Uterus (tissue), 3 donors: ENCODE measurements at regions not wholly inside any gene's neighbourhood (a gene's known extent, or its start where the extent isn't known, plus 50 kb on each side); places are given as distances from the start of the nearest gene placed in this dataset.

Experiments used
- DNase-seq, 2 donors: peaks; one replicate each; pipeline ENCODE4 v3.0.0-alpha.2; 2019 to 2020
- H3K27ac ChIP-seq, 2 donors: fragments of 200-600 bp; sonication (generic); 1 replicate in 1 of 2; 2 replicates in 1 of 2; pipeline ENCODE4 v1.5.1; 2016 to 2018
- H3K27me3 ChIP-seq, 2 donors: fragments of 200-600 bp; sonication (generic); one replicate each; pipeline ENCODE4 v1.5.1; 2018 to 2019; ENCODE audit warnings: control low read depth in 1 of 2
- H3K36me3 ChIP-seq, 2 donors: fragments of 200-600 bp; sonication (generic); one replicate each; pipeline ENCODE4 v1.5.1; 2019; ENCODE audit warnings: control low read depth in 1 of 2
- H3K4me1 ChIP-seq, 2 donors: fragments of 200-600 bp; sonication (generic); one replicate each; pipeline ENCODE4 v1.5.1; 2018 to 2019; ENCODE audit warnings: control low read depth in 1 of 2
- H3K4me3 ChIP-seq, 2 donors: fragments of 200-600 bp; sonication (generic); 1 replicate in 1 of 2; 2 replicates in 1 of 2; pipeline ENCODE4 v1.5.1; 2018 to 2019; ENCODE audit warnings: mild to moderate bottlenecking in 1 of 2
- H3K9me3 ChIP-seq, 2 donors: fragments of 200-600 bp; sonication (generic); one replicate each; pipeline ENCODE4 v1.5.1; 2019; ENCODE audit warnings: control low read depth in 1 of 2
- CTCF ChIP-seq, 4 experiments: fragments of 200-600 bp in 2 of 4; fragments of 450-650 bp in 2 of 4; sonication (generic) in 2 of 4; IDR thresholded peaks; one replicate each; pipeline ENCODE4 v1.5.1; 2016 to 2019; ENCODE audit warnings: antibody characterized with exemption in 4 of 4, mild to moderate bottlenecking in 2 of 4, moderate library complexity in 1 of 4
- POLR2A ChIP-seq, 2 donors: fragments of 450-650 bp; IDR thresholded peaks; one replicate each; pipeline ENCODE4 v1.6.1; 2016; ENCODE audit warnings: antibody characterized with exemption in 2 of 2, mild to moderate bottlenecking in 1 of 2, moderate library complexity in 1 of 2
- intact Hi-C: fragments of 100-400 bp; cut with DNase I; formaldehyde crosslinking; loops from one replicate; pipeline ENCODE4 v1.15.1; 2023; ENCODE audit warnings: low total_unique reads
- donor health status: DM: yes; HTN: yes; CAD: no.

GRCh38 chr9:107705521-107705920 lies 216.0 kb upstream of the KLF4 start:
- H3K4me1 ChIP-seq = no peaks in the 10 kb centered on the region
- TF ChIP-seq CTCF (IDR thresholded peaks at IDR 0.05) (no peak), POLR2A (IDR thresholded peaks at IDR 0.05) (no peak)
- H3K27me3 ChIP-seq = no peaks in the 10 kb centered on the region
- no peak overlapping the region for H3K27ac ChIP-seq
- H3K9me3 ChIP-seq = no peaks in the 10 kb centered on the region
- no peak for DNase-seq
- H3K36me3 ChIP-seq = no peaks in the 10 kb centered on the region
- intact Hi-C loops = no loop called here
- no peak overlapping the region for H3K4me3 ChIP-seq

GRCh38 chr9:107704774-107705173 lies 215.2 kb upstream of the KLF4 start:
- no peak for TF ChIP-seq CTCF (IDR thresholded peaks at IDR 0.05)
- no peak for TF ChIP-seq POLR2A (IDR thresholded peaks at IDR 0.05)

GRCh38 chr9:107703651-107704050 lies 214.1 kb upstream of the KLF4 start:
- Histone ChIP-seq H3K9me3 (no peaks in the 10 kb centered on the region), H3K4me1 (no peaks in the 10 kb centered on the region), H3K4me3 (no peak overlapping the region), H3K27me3 (no peaks in the 10 kb centered on the region), H3K27ac (no peak overlapping the region), H3K36me3 (no peaks in the 10 kb centered on the region)
- intact Hi-C loops = no loop called here
- DNase-seq = no peak
- TF ChIP-seq CTCF (IDR thresholded peaks at IDR 0.05) (no peak), POLR2A (IDR thresholded peaks at IDR 0.05) (no peak)

More at GRCh38 chr9:107704774-107705173, 215.2 kb upstream of the KLF4 start:
- H3K27ac ChIP-seq = no peak overlapping the region
- DNase-seq = no peak
- H3K9me3 ChIP-seq = no peaks in the 10 kb centered on the region
- H3K4me3 ChIP-seq = no peak overlapping the region
- no peaks in the 10 kb centered on the region for H3K27me3 ChIP-seq
- intact Hi-C loops = no loop called here
- H3K36me3 ChIP-seq = no peaks in the 10 kb centered on the region
- H3K4me1 ChIP-seq = no peaks in the 10 kb centered on the region

- Histone ChIP-seq H3K27me3 (no peaks in the 10 kb centered on the region), H3K4me3 (no peak overlapping the region), H3K4me1 (no peaks in the 10 kb centered on the region), H3K36me3 (no peaks in the 10 kb centered on the region), H3K27ac (no peak overlapping the region), H3K9me3 (no peaks in the 10 kb centered on the region)
- DNase-seq = no peak
- TF ChIP-seq CTCF (IDR thresholded peaks at IDR 0.05) = no peak
- intact Hi-C loops = no loop called here
Observed at GRCh38 chr9:107700847-107701246, 211.3 kb upstream of the KLF4 start.

GRCh38 chr9:107699231-107699630 lies 209.7 kb upstream of the KLF4 start:
- no peaks in the 10 kb centered on the region for H3K4me1 ChIP-seq
- H3K27ac ChIP-seq = no peak overlapping the region
- no peaks in the 10 kb centered on the region for H3K27me3 ChIP-seq
- no peaks in the 10 kb centered on the region for H3K36me3 ChIP-seq
- H3K4me3 ChIP-seq = no peak overlapping the region
- no peak for DNase-seq
- TF ChIP-seq POLR2A (IDR thresholded peaks at IDR 0.05) (no peak), CTCF (IDR thresholded peaks at IDR 0.05) (no peak)
- intact Hi-C loops = no loop called here
- H3K9me3 ChIP-seq = no peaks in the 10 kb centered on the region
